CD4-positive, alpha-beta T cell treated with Interleukin-12 subunit alpha and Interleukin-12 subunit beta, for 1 hour (primary cell): ENCODE measurements at regions not wholly inside any gene's neighbourhood (a gene's known extent, or its start where the extent isn't known, plus 50 kb on each side); places are given as distances from the start of the nearest gene placed in this dataset.
"Not testable (repeated sequence)": the region's sequence is repeated elsewhere in the genome, so short reads cannot be mapped to it uniquely, and the experiment has no call there.

ENCODE experiments used
- DNase-seq: peaks from one replicate; pipeline ENCODE4 v3.0.0-alpha.2; 2020

GRCh38 chr22:27588915-27589314 lies 212.6 kb downstream of the MN1 start:
- DNase-seq: no peak

DNA sequence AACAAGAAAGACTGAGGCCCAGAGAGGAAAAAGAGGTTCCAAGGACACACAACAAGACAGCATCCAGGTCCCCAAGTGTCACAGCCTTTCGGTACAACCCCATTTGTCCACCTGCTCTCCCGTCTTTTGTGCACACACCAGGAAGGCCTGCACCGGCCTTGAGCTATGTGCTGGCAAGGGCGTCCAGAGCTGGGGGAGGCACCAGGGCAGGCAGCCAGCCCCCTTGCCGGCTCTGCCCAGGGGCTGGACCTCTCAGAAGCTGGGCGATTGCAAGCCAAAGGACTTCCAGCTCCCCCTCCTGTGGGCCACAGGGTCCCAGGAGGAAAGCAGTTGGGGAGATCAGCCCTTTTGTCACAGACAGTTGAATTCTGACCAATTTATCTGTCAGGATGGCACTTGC lies 210.5 kb downstream of the MN1 start:
- no peak for DNase-seq

DNA sequence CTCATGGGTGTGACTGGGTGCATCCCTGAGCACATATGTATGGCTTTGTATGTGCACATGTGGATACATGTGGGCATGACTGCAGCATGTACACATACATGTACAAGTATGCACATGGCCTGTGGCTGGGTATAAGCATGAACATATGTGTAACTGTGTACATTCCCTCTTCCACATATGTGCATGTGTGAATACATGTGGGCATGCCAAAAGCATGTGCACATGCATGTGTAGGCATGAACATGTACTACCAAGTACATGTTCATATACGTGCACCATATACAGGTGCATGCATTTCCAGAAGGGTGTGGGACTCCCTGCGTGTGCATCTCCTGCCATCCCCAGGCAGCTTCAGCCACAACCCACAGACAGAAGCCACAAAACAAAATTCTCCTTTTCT lies 208.2 kb downstream of the MN1 start:
- no peak for DNase-seq

GRCh38 chr22:27594020-27594419 lies 207.5 kb downstream of the MN1 start:
- DNase-seq: no peak

- DNase-seq: no peak
These were observed 207.0 kb downstream of the MN1 start for GRCh38 chr22:27594474-27595134.

GRCh38 chr22:27596133-27596870 lies 205.3 kb downstream of the MN1 start:
- no peak for DNase-seq

- no peak for DNase-seq
These were observed 203.7 kb downstream of the MN1 start for GRCh38 chr22:27597703-27598444.

- DNase-seq: no peak
These were observed 202.8 kb downstream of the MN1 start for GRCh38 chr22:27598792-27599191.

DNA sequence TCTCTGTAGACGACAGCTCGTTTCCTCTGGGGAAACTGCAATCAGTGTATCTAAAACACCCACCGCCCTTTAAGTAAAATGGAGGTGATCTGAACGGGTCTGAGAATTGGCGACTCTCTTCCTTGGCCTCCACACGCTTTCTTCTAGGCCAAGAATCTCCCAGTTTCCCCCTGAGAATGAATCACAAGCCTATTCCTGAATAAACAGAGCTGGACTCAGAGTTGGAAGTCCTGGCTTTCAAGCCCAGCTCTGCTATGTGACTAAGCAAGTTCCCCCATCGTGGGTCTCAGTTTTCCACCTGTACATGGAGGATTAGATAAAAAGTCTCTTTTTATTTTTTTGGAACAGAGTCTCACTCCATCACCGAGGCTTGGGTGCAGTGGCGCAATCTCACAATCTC lies 200.4 kb downstream of the MN1 start:
- DNase-seq: no peak

DNA sequence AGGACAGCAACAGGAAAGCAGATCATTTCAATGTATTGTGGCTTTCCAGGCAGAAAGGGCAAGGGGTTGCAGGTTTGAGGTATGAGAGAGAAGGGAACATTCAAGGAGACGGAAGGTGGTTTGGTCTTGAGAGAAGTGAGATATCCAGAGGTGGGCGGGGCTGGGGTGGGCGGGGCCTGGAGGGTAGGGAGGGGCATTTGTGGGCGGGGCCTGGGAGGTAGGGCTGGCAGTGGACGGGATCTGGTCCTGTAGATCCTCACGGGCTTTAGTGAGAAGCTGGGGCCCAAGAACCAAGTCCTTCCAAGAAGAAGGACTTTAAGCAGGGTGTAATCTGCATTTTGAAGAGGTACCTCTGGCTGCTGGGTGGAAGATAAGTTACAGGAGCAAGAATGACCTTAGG lies 199.2 kb downstream of the MN1 start:
- no peak for DNase-seq

DNA sequence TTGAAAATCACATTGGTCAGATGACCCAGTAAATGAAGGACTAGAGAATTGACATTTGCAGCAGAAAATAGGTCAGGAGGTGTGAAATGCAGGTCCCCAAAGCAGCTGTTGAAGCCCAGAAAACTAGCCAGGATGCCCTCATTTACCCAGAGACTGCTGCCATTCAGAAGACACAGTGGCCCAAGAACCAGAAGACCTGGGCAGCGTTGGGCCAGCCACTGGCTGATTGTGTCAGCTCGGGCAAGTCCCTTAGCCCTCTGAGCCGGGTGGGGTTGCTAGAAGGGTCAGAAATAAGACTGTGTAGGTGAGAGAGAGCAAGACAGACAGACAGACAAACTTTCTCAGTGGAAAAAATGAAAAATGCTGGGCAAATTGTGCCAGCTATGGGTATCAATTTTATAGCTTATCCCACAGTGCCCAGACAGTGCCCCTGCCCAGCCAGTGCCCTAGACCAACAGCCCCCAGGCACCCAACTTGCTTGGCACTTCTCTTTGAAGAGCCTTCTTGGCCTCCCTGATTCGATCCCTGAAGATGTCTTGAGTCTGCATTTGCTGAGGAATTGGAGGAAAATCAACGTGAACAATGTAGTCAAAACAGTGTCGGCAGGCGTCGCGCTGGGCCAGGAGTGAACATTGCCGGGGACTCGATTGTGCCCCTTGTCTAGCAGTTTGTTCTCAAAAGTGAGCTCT lies 198.3 kb downstream of the MN1 start:
- DNase-seq: no peak

DNA sequence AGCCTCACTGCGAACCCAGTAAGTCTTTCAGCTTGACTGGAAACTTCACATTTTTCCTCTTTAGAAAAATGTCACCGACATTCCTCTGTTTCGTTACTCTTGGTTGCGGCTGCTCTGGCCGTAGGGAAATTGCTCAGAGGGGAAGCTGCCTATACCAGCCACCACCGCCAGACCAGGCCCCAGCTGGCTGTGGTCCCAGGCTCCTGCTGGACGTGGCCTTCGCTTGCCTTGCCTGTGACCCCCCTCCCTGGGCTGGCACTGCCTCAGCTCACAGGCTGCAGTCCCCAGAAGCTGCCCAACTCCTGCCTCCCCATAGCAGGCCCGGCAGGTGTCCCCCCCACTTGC lies 197.8 kb downstream of the MN1 start:
- DNase-seq: no peak

GRCh38 chr22:27605390-27605789 lies 196.2 kb downstream of the MN1 start:
- DNase-seq: no peak

DNA sequence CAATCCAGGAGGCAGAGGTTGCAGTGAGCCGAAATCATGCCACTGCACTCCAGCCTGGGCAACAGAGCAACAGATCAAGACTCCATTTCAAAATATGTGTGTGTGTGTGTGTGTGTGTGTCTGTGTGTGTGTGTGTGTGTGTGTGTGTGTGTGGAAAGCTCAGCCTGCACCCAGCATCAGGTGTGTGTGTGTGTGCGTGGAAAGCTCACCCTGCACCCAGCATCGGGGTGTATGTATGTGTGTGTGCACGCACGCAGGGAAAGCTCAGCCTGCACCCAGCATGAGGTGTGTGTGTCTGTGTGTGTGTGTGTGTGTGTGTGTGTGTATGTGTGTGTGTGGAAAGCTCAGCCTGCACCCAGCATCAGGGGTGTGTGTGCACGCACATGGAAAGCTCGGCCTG lies 193.8 kb downstream of the MN1 start:
- not testable (repeated sequence) for DNase-seq

DNA sequence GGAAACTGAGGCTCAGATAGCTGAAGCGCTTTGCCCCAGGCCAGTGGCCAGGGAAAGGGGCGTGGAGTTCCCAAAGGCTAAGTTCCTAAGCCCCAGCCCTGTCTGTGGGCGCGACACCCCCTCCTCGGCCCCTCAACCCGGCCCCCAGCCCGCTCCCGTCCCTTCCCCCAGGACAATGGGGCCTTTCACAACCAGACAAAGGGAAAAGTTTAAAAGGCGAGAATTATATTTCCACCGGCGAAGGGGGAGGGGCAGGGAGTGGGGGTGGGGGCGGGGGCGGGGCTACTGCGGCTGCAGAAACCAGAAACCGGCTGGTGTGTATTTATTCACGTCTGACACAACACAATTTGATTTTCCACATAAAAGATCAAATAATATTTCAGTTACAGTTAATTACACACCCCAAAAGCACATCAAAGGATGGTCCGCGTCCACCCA lies 192.1 kb downstream of the MN1 start:
- DNase-seq: no peak

- not testable (repeated sequence) for DNase-seq
These were observed 191.4 kb downstream of the MN1 start for GRCh38 chr22:27610164-27610563.

DNA sequence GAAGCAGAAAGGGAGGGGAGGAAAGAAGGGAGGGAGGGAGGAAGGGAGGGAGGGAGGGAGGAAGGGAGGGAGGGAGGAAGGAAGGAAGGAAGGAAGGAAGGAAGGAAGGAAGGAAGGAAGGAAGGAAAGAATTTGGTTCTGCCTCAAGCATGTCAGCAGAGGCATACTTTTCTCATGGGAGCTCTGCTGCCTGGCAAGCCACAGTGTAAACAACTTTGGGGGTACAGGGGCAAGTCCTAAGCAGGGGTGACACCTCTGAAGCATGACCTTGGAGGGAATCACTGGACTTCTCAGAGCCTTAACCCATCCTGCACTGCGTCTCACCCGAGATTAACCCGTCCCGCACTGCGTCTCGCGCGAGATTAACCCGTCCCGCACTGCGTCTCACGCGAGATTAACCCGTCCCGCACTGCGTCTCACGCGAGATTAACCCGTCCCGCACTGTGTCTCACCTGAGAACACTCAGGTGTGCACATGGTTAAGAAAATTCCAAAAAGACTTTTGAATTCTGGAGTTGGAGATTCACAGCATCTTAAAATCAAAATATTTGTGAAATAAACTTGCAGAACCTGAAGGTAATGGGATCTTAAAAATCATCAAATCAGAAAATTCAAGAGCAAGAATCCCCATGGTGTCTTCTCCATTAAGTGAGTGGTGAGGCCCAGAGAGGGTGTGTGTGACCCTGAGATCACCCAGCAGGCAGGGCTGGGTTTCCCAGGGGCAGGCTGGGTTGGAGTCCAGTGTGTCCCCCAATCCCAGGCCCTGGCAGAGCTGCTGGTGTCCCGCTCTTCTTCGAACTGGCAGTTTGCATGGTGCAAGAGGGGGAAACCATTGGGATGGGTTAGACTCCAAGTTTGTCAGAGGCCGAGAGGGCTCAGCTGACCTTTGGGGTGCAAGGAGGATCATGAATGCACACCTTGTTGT lies 190.4 kb downstream of the MN1 start:
- DNase-seq: no peak

DNA sequence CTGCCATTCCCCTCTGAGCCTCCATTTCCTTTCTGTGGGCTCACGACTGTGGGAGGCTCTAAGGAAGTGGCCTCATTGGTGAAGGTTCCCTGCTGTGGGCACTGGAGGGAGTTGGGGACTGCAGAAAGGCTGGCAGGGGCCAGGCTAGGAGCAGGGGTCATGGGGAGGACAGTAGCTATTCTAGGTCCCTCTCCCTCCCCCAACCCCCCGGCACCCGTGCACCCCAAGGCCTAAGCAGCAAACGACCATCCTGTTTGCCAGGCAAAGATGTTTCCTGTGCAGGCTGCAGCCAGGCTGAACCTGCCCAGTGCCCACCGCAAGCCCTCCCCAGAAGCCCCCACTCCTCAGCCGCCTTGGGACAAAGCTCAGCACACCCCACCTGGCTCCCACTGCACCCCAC lies 189.4 kb downstream of the MN1 start:
- no peak for DNase-seq

GRCh38 chr22:27613099-27614005 lies 188.2 kb downstream of the MN1 start:
- DNase-seq: no peak

GRCh38 chr22:27614006-27614649 lies 187.4 kb downstream of the MN1 start:
- DNase-seq: no peak

GRCh38 chr22:27614650-27615007 lies 186.9 kb downstream of the MN1 start:
- DNase-seq: no peak
